OCI-LY7 (cell line): ENCODE measurements at regions not wholly inside any gene's neighbourhood (a gene's known extent, or its start where the extent isn't known, plus 50 kb on each side); places are given as distances from the start of the nearest gene placed in this dataset.

Experiments used
- BruUV-seq: library from RNA; stranded (reverse); fragments of 400-500 nt; replicated peaks from 2 replicates; lab custom pipeline; 2021; lab: Mats Ljungman, UMichigan
- CTCF ChIA-PET: fragments of 300-600 bp; sonication (Branson Sonifier 250); formaldehyde crosslinking; loops from one replicate; lab custom pipeline; 2022; ENCODE audit warnings: antibody characterized with exemption; ENCODE audit not compliant: unreplicated experiment; lab: Charles Lee
- POLR2A ChIA-PET: fragments of 300-600 bp; sonication (Branson Sonifier 250); formaldehyde crosslinking; loops from one replicate; lab custom pipeline; 2022; ENCODE audit warnings: antibody characterized with exemption; lab: Charles Lee
- DNase-seq: peaks from one replicate; pipeline ENCODE4 v3.0.0-alpha.2; 2015; ENCODE audit warnings: low spot score
- H2AFZ ChIP-seq: fragments of 200-600 bp; sonication (generic), shearing (Covaris generic); 2 replicates; pipeline ENCODE4 v1.6.1; 2014; ENCODE audit warnings: mild to moderate bottlenecking, antibody characterized with exemption, low read length, moderate library complexity
- H3K27ac ChIP-seq: fragments of 200-600 bp; sonication (generic); 2 replicates; pipeline ENCODE4 v1.5.1; 2014; ENCODE audit warnings: mixed run types, low read depth, mild to moderate bottlenecking, moderate library complexity, low read length, inconsistent platforms; ENCODE audit not compliant: poor library complexity, severe bottlenecking
- H3K36me3 ChIP-seq: fragments of 200-600 bp; sonication (generic); 2 replicates; pipeline ENCODE4 v1.6.1; 2014; ENCODE audit warnings: mild to moderate bottlenecking, antibody characterized with exemption, low read length, moderate library complexity, mixed read lengths; ENCODE audit not compliant: insufficient read depth
- H3K4me1 ChIP-seq: fragments of 200-600 bp; sonication (generic); 2 replicates; pipeline ENCODE4 v1.5.1; 2014; ENCODE audit warnings: mild to moderate bottlenecking, low read length; ENCODE audit not compliant: insufficient read depth, poor library complexity, severe bottlenecking
- H3K4me2 ChIP-seq: fragments of 200-600 bp; sonication (generic); 2 replicates; pipeline ENCODE4 v1.6.1; 2014; ENCODE audit warnings: mild to moderate bottlenecking, low read length
- H3K4me3 ChIP-seq: fragments of 200-600 bp; sonication (generic); 2 replicates; pipeline ENCODE4 v1.5.1; 2014; ENCODE audit warnings: mild to moderate bottlenecking, low read depth, low read length; ENCODE audit not compliant: poor library complexity, severe bottlenecking
- H3K79me2 ChIP-seq: fragments of 200-600 bp; sonication (generic); 2 replicates; pipeline ENCODE4 v1.6.1; 2016; ENCODE audit warnings: low read depth, mild to moderate bottlenecking, low read length, moderate library complexity, mixed read lengths; ENCODE audit not compliant: insufficient read depth
- H3K9me2 ChIP-seq: fragments of 200-600 bp; sonication (generic); 2 replicates; pipeline ENCODE4 v1.6.1; 2016; ENCODE audit warnings: mild to moderate bottlenecking, low read length, mixed read lengths; ENCODE audit not compliant: insufficient read depth
- H3K9me3 ChIP-seq: fragments of 200-600 bp; sonication (generic); 2 replicates; pipeline ENCODE4 v1.6.1; 2014; ENCODE audit warnings: mild to moderate bottlenecking, mixed run types, low read length, mixed read lengths
- H4K20me1 ChIP-seq: fragments of 200-600 bp; sonication (generic); 2 replicates; pipeline ENCODE4 v1.6.1; 2014; ENCODE audit warnings: mild to moderate bottlenecking, antibody characterized with exemption, low read length, moderate library complexity, mixed read lengths; ENCODE audit not compliant: insufficient read depth
- EZH2phosphoT487 ChIP-seq: fragments of 200-600 bp; sonication (generic); IDR thresholded peaks from 2 replicates; pipeline ENCODE4 v1.6.1; 2018; ENCODE audit warnings: low read depth, borderline replicate concordance, mild to moderate bottlenecking, mixed run types, antibody characterized with exemption, low read length, moderate library complexity, mixed read lengths
- intact Hi-C: fragments of 100-400 bp; cut with micrococcal nuclease; formaldehyde crosslinking; loops from one replicate; pipeline ENCODE4 v1.10.0; 2022; ENCODE audit not compliant: unreplicated experiment
- TF ChIP-seq, protein P1 (sequence below): fragments of 200-600 bp; sonication (generic); conservative IDR thresholded peaks from 2 replicates; pipeline ENCODE4 v1.5.1; 2014; ENCODE audit warnings: mild to moderate bottlenecking, antibody characterized with exemption, low read length, moderate library complexity, mixed read lengths

- Histone ChIP-seq H3K4me2 (no peak overlapping the region), H3K79me2 (no peaks in the 10 kb centered on the region), H3K9me3 (no peaks in the 10 kb centered on the region), H3K27ac (no peak overlapping the region), H2AFZ (no peak overlapping the region), H3K4me1 (no peaks in the 10 kb centered on the region), H4K20me1 (no peaks in the 10 kb centered on the region), H3K9me2 (no peaks in the 10 kb centered on the region), H3K4me3 (no peak overlapping the region), H3K36me3 (no peaks in the 10 kb centered on the region)
- intact Hi-C loops = no loop called here
- DNase-seq = no peak
- CTCF ChIA-PET = no interaction called here
- TF ChIP-seq EZH2phosphoT487 = no peak
- TF ChIP-seq, protein P1, sequence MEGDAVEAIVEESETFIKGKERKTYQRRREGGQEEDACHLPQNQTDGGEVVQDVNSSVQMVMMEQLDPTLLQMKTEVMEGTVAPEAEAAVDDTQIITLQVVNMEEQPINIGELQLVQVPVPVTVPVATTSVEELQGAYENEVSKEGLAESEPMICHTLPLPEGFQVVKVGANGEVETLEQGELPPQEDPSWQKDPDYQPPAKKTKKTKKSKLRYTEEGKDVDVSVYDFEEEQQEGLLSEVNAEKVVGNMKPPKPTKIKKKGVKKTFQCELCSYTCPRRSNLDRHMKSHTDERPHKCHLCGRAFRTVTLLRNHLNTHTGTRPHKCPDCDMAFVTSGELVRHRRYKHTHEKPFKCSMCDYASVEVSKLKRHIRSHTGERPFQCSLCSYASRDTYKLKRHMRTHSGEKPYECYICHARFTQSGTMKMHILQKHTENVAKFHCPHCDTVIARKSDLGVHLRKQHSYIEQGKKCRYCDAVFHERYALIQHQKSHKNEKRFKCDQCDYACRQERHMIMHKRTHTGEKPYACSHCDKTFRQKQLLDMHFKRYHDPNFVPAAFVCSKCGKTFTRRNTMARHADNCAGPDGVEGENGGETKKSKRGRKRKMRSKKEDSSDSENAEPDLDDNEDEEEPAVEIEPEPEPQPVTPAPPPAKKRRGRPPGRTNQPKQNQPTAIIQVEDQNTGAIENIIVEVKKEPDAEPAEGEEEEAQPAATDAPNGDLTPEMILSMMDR = no peak
- POLR2A ChIA-PET = interaction anchor here (0.7 kb wide), 1 partner anchor 560 kb away, joined by 3 read pairs; no protein-coding TSS in a partner anchor
- no TSS peak for BruUV-seq
These were observed 72.9 kb upstream of the SNTG2 start for GRCh38 chr2:877747-878146.

DNA sequence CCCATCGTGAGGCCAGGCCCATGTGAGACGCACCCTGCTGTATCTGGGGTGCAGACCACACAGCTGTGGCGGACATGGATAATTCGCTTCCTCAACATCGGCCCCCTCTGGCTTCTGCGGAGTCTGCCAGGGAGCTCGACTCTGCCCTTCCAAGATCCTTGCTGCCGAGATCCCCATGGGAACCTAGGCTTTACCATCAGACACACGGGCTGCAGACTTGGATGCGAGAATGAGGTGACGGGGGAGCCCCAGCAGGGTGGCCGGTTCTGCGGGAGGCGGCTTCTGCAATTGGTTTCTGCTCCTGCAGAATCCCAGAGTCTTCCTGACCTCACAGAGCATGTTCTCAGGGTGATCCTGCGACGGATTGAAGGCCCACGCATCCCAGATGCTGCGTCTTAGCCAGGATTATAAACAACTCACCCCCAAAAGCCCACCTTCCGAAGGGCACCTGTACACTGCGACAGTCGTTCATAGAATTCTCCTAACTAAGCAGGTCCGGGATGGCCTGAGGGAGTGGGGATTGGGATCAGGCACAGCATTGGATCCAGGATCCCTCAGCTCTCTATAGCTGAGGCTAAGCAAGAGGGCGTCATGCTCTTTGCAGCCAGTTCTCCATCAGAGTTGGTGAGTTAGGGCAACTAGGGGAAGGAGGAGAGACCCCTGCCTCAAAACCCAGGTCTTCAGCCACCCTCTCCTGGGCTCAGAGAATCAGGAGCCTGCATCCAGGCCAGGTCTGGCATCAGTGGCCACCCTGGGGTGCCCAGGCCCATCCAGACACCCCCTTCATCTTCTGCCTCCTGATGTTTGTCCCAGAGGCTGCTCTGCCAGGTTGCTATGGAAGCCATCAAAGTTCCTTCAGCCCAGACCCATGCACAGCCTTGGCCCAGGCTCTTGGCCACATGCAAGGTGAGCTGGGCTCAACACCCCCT, 74.7 kb upstream of the SNTG2 start:
- Histone ChIP-seq H3K9me2 (no peaks in the 10 kb centered on the region), H3K4me1 (no peaks in the 10 kb centered on the region), H3K79me2 (no peaks in the 10 kb centered on the region), H2AFZ (no peak overlapping the region), H4K20me1 (no peaks in the 10 kb centered on the region), H3K36me3 (no peaks in the 10 kb centered on the region), H3K27ac (no peak overlapping the region), H3K9me3 (no peaks in the 10 kb centered on the region), H3K4me2 (no peak overlapping the region), H3K4me3 (no peak overlapping the region)
- ChIA-PET CTCF (interaction anchor here (0.6 kb wide), 1 partner anchor 197 kb away, joined by 3 read pairs; no protein-coding TSS in a partner anchor), POLR2A (no interaction called here)
- TF ChIP-seq, protein P1 = no peak
- TF ChIP-seq EZH2phosphoT487 = no peak
- intact Hi-C loops = no loop called here
- no TSS peak for BruUV-seq
- no peak for DNase-seq
